ENCODE measurements at regions not wholly inside any gene's neighbourhood (a gene's known extent, or its start where the extent isn't known, plus 50 kb on each side); places are given as distances from the start of the nearest gene placed in this dataset.

DNA sequence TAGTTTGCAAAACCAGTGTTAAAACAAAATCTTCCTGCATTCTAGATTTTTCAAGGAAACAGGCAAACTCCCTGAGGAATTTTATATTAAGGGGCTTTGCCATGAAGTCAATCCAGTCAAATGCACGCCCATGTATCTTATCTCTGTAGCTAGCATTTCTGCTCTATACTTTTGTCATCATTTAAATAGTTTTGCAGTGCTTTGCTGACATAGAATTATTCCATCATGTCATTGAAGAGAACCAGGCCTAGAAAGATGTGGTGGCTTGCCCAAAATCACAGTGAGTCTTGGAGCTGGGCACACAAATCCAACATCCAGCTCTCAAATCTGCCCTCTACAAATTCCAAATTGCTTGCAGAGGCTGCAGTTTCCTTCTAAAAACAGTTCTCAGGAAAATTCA lies 66.7 kb upstream of the LNX1 start:
- FAIRE-seq (no peak), DNase-seq (ENCODE audit: insufficient read length, low spot score) (no peak)
- TF ChIP-seq POLR2A (IDR thresholded peaks at IDR 0.05; ENCODE audit: low read depth, low read length) = no peak

- no peak for DNase-seq (ENCODE audit: insufficient read length, low spot score)
- no peak for TF ChIP-seq POLR2A (IDR thresholded peaks at IDR 0.05; ENCODE audit: low read depth, low read length)
- no peak for FAIRE-seq
Measured at GRCh38 chr4:53656421-53656981, 65.2 kb upstream of the LNX1 start.

DNA sequence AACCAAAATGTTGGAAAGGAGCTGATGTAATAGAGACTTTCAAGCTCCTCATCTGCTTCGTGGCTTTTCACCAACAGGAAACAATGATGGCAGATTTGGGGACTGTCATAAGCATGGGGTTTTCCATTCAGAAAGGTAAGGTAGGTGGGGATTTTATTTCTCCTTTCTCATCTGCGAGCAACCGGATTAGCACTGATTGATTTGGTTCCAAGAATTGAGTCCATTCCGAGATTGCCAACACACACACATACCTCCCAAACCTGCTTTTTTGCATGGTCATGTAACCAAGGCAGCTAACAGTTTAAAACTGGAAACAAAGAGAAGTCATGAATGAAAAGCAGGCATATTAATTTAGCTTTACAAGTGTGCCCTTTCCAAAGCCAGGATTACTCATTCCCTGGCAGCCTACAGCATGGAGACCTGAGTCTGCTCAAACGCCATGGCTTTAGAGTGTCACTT lies 63.0 kb upstream of the LNX1 start:
- DNase-seq (ENCODE audit: insufficient read length, low spot score) (no peak), FAIRE-seq (no peak)
- no peak for TF ChIP-seq POLR2A (IDR thresholded peaks at IDR 0.05; ENCODE audit: low read depth, low read length)

GRCh38 chr4:53653484-53654053 lies 62.3 kb upstream of the LNX1 start:
- FAIRE-seq (no peak), DNase-seq (ENCODE audit: insufficient read length, low spot score) (no peak)
- no peak for TF ChIP-seq POLR2A (IDR thresholded peaks at IDR 0.05; ENCODE audit: low read depth, low read length)

DNA sequence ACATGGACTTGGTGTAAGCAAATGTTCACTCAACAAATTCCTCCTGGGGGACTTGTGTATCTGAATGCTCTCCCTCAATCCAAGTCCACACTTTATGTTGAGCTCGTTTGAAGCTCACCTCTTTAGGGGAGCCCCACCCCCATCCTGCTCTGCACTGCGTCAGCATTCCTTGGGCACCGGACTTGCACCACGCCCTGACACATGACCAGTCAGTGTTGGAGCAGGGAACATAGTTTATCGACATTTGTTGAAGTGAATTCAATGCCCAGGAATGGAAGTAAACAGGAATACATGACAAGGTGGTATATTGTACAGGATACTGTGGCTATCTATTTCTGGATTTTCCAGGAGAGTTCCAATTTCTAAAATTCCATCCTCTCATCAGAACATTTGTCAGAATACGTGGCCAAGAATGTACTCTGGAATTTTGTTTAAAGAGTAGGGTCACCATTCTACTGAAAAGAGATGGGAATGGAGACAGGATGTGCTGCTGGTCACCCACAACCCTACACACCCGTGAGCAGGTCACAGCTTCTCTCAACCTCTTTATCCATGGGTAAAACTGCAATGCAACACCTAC lies 60.0 kb upstream of the LNX1 start:
- DNase-seq (ENCODE audit: insufficient read length, low spot score) (no peak), FAIRE-seq (no peak)
- TF ChIP-seq POLR2A (IDR thresholded peaks at IDR 0.05; ENCODE audit: low read depth, low read length) = no peak

GRCh38 chr4:53649357-53649756 lies 58.1 kb upstream of the LNX1 start:
- TF ChIP-seq POLR2A (IDR thresholded peaks at IDR 0.05; ENCODE audit: low read depth, low read length) = no peak
- DNase-seq (ENCODE audit: insufficient read length, low spot score) (no peak), FAIRE-seq (no peak)

- no peak for DNase-seq (ENCODE audit: insufficient read length, low spot score)
- no peak for TF ChIP-seq POLR2A (IDR thresholded peaks at IDR 0.05; ENCODE audit: low read depth, low read length)
- no peak for FAIRE-seq
Measured at GRCh38 chr4:53647547-53647946, 56.3 kb upstream of the LNX1 start.

DNA sequence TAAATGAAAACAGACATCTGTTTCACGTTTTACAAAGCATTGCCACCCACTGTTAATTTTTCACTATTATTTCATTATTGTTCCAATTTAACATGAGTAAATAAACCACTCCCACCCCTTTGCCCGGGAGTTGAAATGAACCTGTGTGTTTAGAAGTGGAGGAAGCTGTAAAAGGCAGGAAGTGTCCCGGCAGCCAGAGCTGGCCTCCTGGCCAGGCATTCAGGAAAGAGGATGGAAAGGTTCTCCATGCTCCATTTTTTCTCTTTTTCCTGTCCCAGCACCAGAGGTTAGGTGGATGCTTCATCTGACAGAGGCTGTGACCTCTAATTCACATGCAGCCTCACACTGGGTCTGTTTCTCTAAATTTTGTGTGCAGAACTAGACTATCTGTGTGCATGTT lies 55.5 kb upstream of the LNX1 start:
- TF ChIP-seq POLR2A (IDR thresholded peaks at IDR 0.05; ENCODE audit: low read depth, low read length) = no peak
- FAIRE-seq (no peak), DNase-seq (ENCODE audit: insufficient read length, low spot score) (no peak)

- no peak for DNase-seq (ENCODE audit: insufficient read length, low spot score)
- TF ChIP-seq POLR2A (IDR thresholded peaks at IDR 0.05; ENCODE audit: low read depth, low read length) = no peak
- no peak for FAIRE-seq
Measured at GRCh38 chr4:53645108-53645507, 53.8 kb upstream of the LNX1 start.

GRCh38 chr4:53644607-53645006 lies 53.3 kb upstream of the LNX1 start:
- no peak for FAIRE-seq
- no peak for DNase-seq (ENCODE audit: insufficient read length, low spot score)
- no peak for TF ChIP-seq POLR2A (IDR thresholded peaks at IDR 0.05; ENCODE audit: low read depth, low read length)
